CD4-positive, alpha-beta T cell treated with Interleukin-15 for 4 hours (primary cell): ENCODE measurements at regions not wholly inside any gene's neighbourhood (a gene's known extent, or its start where the extent isn't known, plus 50 kb on each side); places are given as distances from the start of the nearest gene placed in this dataset.
"Not testable (repeated sequence)": the region's sequence is repeated elsewhere in the genome, so short reads cannot be mapped to it uniquely, and the experiment has no call there.

Experiments used
- DNase-seq: peaks from one replicate; pipeline ENCODE4 v3.0.0-alpha.2; 2020; ENCODE audit warnings: low spot score

DNA sequence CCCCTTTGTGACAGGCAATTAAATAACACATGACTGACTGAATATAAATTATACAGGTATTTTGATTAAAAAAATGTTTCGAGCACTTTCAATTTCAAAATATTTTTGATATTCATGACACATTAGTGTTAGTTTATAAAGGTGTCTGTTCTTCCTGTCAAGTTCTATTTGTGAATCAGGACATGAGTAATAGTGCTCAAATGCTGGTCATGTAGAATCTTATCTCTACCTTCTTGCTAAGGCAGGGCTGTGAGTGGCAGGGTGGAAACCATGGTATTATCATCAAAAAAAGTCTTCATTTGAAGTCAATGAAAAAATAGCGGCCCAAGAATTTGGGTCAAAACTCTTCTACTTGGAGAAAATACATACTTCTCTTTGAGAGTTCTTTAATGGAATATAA is 250.2 kb downstream of the DACT1 start:
- no peak for DNase-seq

DNA sequence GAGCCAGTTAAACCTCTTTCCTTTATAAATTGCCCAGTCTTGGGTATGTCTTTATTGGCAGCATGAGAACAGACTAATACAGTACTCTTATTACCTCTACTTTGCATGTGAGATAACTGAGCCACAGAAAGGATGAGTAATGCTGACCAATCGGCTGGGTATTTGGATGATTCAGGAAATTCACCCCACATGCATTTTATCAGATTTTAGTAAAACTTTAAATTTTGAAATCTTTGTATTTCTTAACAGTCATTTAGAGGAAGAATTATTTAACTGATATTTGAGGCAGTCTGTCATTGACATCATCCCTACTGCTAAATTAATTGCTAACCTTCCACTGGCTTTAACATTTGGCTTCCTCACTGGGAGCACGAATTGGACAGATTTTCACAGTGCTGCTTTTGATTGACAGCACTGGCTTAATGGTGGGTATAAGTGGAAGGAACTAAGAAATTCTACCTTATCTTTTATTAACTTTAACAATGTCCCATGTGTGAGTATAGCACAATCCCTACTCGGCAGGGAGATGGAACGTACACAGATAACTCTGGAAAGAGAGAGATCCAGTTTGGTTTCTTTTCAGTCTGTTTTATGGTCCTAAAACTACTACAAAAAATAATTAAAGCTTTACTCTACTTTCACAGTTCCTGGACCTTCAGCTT is 261.0 kb downstream of the DACT1 start:
- no peak for DNase-seq

DNA sequence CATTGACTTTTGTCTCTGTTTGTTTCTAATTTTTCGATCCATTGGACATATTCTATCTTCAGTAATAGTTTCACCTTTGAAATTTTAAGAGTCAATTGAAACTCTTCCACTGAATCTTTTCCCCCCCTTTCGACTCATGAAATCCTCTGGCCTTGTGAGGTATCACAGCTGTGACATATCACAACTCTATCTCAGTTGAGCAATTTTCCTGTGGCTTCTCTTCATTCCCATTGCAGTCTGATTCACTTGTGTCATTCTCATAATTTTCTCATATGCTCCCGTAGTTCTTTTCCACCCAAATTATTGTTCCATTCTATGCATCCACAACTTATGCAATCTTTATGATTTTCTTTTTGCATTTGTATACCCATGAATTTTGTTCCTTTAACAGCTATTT is 261.6 kb downstream of the DACT1 start:
- DNase-seq = no peak

DNA sequence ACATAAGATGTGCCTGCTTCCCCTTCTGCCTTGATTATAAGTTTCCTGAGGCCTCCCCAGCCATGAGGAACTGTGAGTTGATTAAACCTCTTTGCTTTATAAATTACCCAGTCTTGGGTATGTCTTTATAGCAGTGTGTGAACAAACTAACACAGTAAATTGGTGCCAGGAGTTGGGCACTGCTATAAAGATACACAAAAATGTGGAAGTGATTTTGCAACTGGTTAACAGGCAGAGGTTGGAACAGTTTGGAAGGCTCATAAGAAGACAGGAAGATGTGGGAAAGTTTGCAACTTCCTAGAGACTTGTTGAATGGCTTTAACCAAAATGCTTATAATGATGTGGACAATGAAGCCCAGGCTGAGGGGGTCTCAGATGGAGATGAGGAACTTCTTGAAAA is 264.1 kb downstream of the DACT1 start:
- no peak for DNase-seq

DNA sequence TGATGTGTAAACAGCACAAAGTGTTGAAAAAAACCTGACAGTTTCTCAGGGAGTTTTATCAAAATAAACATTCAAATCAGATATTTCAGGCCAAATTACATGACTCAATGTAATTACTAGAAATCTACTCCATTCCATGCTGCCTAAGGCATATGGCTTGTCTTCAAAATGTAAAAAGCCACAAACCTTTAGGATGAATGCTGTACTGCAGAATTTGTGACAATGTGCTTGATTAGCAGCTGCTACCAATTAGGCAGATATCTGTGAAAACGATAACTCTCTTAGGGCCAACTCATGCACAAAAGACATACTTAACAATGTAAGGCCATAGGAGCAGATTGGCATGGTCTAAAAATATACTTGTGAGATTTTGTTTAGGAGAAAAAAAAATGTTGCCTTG is 267.0 kb downstream of the DACT1 start:
- DNase-seq = no peak

DNA sequence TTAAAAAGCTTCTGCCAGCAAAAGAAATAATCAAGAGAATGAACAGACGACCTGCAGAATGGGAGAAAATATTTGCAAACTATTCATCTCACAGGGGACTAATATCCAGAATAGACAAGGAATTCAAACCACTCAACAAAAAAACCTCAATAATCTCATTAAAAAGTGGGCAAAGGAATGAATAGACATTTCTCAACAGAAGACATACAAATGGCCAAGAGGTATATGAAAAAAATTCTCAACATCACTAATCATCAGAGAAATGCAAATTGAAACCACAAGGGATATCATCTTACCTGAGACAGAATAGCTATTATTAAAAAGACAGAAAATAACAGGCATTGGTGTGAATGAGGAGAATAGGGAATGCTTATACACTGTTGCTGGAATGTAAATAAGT is 270.0 kb downstream of the DACT1 start:
- DNase-seq = no peak

DNA sequence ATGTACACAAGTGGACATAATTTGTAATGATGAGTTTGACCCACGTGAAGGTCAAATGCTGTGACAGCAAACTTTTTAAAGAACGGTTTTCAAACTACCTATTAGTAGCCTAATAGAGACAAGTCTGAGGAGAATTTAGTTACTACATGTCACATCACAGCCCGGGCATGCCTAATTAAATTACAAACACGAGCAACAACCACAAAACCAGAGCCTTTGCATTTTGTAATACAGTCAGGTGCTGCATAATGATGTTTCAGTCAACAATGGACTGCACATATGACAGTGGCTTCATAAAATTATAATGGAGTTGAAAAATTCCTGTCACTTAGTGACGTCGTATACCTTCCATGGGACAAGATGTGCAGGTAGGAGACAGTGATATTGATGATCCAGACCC is 274.5 kb downstream of the DACT1 start:
- DNase-seq = no peak

DNA sequence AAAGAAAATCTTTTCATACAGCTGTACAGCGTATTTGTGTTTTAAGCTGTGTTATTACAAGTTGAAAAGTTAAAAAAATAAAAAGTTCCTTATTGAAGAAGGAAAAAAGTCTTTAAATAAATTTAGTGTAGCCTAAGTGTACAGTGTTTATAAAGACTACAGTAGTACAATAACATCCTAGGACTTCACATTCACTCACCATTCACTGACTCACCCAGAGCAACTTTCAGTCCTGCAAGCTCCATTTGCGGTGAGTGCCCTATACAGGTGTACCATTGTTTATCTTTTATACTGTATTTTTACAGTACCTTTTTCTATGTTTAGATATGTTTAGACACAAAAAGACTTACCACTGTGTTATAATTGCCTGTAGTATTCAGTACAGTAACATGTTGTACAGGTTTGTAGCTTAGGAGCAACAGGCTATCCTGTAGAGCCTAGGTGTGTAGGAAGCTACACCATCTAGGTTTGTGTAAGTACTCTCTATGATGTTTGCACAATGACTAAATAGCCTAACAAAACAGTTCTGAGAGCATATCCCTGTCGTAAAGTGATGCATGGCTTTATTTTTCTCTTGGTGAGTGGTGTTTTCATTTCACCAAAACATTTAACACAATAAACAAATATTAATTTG is 275.2 kb downstream of the DACT1 start:
- DNase-seq = no peak

DNA sequence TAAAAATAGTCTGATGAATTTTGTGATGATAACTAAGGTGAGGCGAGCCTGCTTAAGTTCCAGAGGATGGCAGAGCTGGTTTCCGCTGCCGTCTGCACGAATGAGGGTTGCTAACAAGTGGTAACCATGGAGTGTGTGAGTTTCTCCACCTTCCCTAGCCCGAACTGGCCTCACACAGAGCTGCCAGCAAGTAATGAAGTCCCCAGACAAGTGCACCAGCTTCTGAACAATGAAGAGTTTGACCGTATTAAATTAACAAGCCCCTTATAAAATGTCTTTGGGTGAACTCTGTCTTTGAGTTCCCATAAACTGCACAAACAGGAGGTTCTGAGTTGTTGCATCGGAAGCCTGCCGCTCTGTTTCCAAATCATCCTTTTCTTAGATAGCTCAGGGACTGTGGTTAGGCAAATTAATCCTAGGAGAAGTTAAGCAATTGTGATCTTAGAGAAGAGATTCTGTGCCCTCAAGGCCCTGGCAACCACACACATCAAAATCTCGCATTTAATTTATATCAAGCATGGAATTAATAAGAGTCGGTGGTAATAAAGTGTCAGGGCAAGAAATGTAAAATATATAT is 274.1 kb upstream of the DAAM1 start:
- DNase-seq = no peak

DNA sequence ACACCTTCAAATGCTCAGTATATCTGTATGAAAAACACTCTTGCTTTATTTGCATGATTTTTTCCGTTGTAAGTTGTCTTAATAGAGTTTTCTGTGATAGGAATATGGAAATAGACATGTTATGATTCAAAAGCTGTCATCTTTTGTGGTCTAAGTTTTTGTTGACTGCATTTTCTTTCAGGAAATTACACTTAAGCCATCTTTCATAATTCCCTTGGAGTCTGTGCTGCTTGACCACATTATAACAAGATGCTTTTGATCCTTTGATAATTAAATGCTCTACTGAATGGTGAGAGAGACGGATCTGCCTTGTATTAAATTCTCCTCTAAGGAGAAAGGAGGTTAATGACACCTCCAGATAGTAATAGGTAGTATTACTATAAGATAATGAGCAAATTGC is 272.8 kb upstream of the DAAM1 start:
- no peak for DNase-seq

DNA sequence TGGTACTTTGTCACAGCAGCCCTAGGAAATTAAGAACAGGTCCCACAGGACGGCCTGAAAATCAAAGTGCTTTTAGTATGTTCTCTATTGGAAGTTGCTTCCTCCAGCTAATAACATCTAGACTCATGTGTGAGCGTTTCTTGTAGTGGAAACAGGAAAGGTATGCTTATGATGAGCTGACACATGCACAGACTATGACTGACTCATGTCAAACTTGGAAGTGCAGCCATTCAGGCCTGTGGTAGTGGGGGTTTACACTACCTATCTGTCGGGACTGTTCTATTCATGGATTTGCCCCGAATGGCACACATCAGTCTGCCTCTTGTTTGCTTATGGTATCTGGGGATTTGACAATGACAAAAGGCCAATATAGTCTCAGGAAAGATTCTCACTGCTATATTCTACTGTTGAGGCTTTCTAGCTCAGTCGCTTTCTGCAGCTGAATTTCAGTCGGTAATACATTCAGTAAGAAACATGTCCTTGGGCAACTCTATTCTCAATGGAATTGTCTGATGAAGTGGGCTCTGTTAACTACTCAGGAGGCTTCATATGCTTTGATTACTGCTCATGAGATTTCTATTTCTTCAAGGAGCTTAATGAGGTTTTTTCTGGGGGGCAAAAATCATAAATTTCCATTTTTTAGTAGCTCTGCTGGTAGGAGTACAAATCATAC is 270.3 kb upstream of the DAAM1 start:
- no peak for DNase-seq

DNA sequence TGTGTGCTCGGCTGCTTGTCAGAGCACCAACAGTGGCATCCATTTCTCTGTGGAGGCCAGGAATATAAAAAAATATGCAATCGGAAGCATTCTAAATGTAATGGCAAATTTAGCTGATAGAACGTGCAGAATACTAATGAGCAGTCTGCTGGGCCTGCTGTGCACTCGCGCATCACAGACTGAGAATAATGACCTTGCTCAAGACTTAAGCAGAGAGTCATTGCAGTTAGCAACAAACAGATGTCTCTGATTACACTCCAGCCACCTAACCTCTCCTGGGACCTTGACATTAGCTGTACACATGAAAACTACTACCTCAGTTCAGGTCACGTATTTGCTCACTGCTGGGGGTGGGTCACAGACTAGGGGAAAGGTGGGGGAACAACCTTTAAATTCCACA is 269.2 kb upstream of the DAAM1 start:
- no peak for DNase-seq

DNA sequence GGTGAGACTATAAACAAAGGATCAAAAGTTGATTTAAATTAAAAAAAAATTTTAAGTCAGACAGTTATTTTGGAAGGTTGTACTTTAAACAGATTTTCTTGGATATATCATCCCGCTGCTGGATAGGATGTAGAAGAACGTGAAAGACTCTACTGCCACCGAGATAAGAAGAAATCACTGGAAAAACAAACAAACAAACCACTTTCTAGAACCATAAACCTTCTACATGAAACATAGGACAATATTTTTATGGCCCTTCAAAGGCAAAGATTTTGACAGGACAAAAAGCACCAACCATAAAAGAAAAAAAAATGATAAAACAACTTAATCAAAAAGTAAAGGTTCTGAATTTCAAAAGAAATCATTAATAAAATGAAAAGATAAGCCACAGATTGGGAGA is 268.2 kb upstream of the DAAM1 start:
- DNase-seq = no peak

DNA sequence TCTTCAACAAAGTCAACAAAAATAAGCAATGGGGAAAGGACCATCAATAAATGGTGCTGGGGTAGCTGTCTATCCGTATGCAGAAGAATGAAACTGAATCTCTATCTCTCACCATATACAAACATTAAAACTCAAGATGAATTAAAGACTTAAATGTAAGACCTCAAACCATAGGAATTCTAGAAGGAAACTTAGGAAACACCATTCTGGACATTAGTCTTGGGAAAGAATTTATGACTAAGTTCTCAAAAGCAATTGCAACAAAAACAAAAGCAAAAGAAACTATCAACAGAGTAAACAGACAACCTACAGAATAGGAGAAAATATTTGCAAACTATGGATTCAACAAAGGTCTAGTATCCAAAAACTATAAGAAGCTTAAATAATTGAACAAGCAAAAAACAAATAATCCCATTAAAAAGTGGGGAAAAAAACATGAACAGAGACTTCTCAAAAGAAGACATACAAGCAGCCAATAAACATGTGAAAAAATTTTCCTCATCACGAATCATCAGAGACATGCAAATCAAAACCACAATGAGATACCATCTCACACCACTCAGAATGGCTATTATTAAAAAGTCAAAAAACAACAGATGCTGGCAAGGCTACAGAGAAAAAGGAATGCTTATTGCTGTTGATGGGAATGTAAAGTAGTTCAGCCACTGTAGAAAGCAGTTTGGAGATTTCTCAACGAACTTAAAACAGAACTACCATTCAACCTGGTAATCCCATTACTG is 266.1 kb upstream of the DAAM1 start:
- not testable (repeated sequence) for DNase-seq

DNA sequence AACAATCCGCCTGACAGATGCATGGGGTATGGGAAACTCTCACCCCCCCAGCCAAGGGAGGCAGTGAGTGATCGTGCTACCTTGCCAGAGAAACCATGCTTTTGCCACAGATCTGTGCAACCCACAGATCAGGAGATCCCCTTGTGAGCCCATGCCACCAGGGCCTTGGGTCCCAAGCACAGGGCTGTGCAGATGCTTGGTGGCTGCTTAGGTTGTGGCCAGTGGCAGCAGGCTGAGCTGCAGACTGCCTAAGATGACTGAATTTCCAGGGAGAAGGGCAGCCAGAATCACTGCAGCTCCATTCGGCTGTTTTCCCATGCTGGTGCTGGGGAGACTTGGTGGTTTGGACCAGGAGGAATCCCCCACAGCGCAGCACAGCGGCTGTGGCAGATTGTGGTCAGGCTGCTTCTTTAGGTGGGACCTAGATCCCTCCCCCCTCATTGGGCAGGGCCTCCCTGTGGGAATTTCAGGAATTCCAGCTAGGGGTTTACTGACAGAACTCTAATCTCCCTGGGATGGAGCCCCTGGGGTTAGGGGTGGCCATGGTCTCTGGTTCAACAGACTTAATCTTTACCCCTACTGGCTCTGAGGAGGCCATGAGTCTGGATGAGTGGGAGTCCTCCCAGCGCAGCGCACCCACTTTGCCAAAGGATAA is 264.6 kb upstream of the DAAM1 start:
- no peak for DNase-seq

DNA sequence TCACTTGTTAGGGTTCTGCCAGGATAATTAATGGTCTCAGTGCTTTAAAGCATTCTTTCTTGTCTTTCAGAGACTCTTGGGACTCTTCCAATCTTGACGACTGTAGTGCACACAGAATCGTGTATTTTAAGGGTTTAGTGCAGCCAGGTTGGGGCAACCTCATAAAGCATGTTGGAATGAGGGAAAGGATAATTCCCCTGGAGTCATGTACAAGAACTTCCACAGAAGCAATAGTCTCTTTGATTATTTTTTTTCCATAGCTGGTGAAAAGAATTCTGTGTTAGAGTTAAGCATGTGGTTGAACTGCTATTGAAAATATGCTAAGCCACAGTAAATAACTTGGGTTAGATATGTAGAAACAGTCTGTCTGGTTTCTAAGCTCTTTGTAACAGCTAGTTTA is 246.8 kb upstream of the DAAM1 start:
- no peak for DNase-seq

DNA sequence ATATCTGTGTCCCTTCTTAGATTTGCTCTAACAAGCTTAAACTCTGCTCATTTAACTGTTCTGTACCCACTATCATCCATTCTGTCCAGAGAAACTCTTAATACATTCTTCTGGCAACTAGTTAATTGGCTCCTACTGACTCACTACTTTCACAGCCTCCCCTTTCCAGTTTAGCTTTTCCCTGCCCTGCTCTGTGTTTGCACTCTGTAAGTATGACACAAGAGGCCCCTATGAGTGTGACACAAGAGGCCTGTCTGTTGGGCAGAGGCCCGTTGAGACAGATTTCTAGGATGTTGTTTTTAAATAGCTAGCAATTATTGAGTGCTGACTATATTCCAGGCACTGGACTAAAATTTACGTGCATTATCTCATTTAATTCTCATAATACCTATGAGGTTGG is 246.0 kb upstream of the DAAM1 start:
- DNase-seq = no peak

DNA sequence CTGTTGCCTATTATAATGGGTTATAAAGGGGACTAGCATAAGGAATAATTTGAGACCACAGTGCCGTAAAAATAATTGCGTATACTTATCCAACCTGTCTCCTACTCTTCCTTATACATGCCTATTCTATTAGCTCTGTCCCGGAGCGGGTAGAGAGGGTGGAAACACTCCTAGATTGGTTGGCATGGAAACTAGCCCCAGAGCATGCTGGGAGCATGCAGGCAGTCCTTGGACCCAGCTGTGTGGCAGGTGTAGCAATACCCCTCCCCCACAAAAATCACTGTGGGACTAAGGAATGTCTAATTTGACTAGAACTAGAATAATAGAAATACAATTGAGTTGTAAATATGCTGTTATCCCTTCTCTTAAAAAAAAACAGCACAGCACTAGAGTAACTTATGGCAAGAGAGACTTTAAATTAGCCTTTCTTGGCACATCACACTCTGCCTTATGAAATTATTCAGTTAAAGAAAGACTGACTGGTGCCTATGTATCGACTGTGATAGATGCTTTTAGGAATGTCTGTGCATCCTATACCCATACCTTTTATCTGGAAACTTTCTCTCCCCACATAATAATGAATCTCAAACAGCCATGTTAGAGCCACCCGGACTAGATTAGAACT is 244.0 kb upstream of the DAAM1 start:
- no peak for DNase-seq

DNA sequence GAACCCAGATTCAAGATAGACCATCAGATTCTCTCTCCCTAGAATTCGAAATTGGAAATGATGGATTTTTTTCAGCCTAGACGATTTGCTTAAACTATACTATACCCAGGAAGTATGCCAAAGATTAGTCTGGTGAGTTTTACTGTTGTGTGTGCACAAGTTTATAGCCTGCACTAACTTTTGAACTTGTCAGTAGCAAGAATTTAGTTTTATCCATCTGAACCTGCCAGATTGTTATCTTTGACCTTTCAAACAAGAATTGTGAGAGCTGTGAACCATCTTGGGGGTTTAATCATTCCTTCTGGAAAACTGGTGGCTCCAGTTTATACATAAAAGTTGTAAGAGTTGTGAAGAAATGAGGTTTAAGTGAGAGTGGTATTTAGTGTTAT is 243.5 kb upstream of the DAAM1 start:
- DNase-seq = no peak

DNA sequence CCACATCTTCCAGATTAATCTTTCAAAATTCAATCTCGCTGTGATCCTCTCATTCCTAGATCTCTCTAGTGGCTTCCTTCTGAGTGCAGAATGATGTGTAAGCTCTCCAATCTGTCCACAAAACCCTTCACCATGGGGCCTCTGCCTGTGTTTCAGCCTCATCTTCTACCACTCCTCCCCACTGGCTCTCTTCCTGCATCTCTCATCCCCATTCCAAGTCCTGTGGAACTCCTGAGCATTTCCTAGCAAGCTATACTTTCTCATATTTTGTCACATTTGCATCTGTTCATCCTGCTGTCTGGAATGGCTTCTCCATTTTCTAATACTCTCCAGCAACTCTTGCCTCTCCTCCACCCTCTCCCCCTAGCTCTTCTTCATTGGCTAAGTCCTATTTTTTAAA is 242.0 kb upstream of the DAAM1 start:
- no peak for DNase-seq

DNA sequence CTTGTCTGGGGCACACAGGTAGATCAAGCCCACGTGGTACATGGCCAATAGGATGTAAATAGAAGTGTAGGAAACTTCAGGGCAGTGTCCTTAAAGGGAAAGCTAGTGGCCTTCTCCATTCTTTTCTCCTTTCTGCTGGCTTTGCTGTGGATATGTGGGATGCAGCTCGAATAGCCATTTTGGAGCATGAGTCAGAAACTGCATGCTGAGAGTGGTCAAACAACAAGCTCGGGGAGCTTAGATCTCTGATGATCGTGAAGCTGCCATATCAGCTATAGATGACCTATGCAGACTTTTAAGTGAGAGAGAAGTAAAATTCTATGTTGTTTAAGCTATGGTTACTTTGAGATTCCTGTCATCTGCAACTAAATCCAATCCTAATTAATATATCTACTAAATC is 241.3 kb upstream of the DAAM1 start:
- DNase-seq = no peak
